ES-I3 (cell line): ENCODE measurements at regions not wholly inside any gene's neighbourhood (a gene's known extent, or its start where the extent isn't known, plus 50 kb on each side); places are given as distances from the start of the nearest gene placed in this dataset.

Experiments used
- H3K36me3 ChIP-seq: 2 replicates; pipeline ENCODE4 v1.6.1; 2013; ENCODE audit warnings: mild to moderate bottlenecking, low read length, control low read depth, moderate library complexity; ENCODE audit not compliant: insufficient read depth
- H3K4me1 ChIP-seq: 2 replicates; pipeline ENCODE4 v1.6.1; 2013; ENCODE audit warnings: mild to moderate bottlenecking, control low read depth, low read length; ENCODE audit not compliant: insufficient read depth
- H3K9ac ChIP-seq: 2 replicates; pipeline ENCODE4 v1.6.1; 2013; ENCODE audit warnings: low read depth, mild to moderate bottlenecking, low read length, moderate library complexity
- H3K9me3 ChIP-seq: 2 replicates; pipeline ENCODE4 v1.6.1; 2013; ENCODE audit warnings: mild to moderate bottlenecking, low read length, moderate library complexity; ENCODE audit not compliant: control insufficient read depth, insufficient read depth

GRCh38 chr12:67155863-67156262 is 113.3 kb upstream of the CAND1 start:
- H3K9me3 ChIP-seq: no peaks in the 10 kb centered on the region
- H3K9ac ChIP-seq: no peak overlapping the region
- no peaks in the 10 kb centered on the region for H3K4me1 ChIP-seq
- no peaks in the 10 kb centered on the region for H3K36me3 ChIP-seq

GRCh38 chr12:67161322-67161918 is 107.7 kb upstream of the CAND1 start:
- H3K9ac ChIP-seq: no peak overlapping the region
- no peaks in the 10 kb centered on the region for H3K36me3 ChIP-seq
- no peaks in the 10 kb centered on the region for H3K4me1 ChIP-seq
- H3K9me3 ChIP-seq: no peaks in the 10 kb centered on the region

GRCh38 chr12:67173258-67173657 is 95.9 kb upstream of the CAND1 start:
- H3K36me3 ChIP-seq: no peaks in the 10 kb centered on the region
- H3K9ac ChIP-seq: no peak overlapping the region
- H3K4me1 ChIP-seq: no peaks in the 10 kb centered on the region
- no peaks in the 10 kb centered on the region for H3K9me3 ChIP-seq

- Histone ChIP-seq H3K36me3 (no peaks in the 10 kb centered on the region), H3K9me3 (no peaks in the 10 kb centered on the region; the same call in 1 of the 2 replicates), H3K4me1 (no peaks in the 10 kb centered on the region), H3K9ac (no peak overlapping the region)
Measured at GRCh38 chr12:67182551-67182950, 86.6 kb upstream of the CAND1 start.

GRCh38 chr12:67193704-67194103 is 75.5 kb upstream of the CAND1 start:
- Histone ChIP-seq H3K9ac (no peak overlapping the region), H3K36me3 (no peaks in the 10 kb centered on the region), H3K9me3 (no peaks in the 10 kb centered on the region), H3K4me1 (peaks cover 3% of the 10 kb centered on the region; the same call in 1 of the 2 replicates)

- H3K9me3 ChIP-seq: no peaks in the 10 kb centered on the region
- H3K4me1 ChIP-seq: peaks cover 6% of the 10 kb centered on the region; the same call in 1 of the 2 replicates
- H3K9ac ChIP-seq: no peak overlapping the region
- no peaks in the 10 kb centered on the region for H3K36me3 ChIP-seq
Measured at GRCh38 chr12:67200386-67200785, 68.8 kb upstream of the CAND1 start.

- Histone ChIP-seq H3K4me1 (peaks cover 6% of the 10 kb centered on the region; the same call in 1 of the 2 replicates), H3K9me3 (no peaks in the 10 kb centered on the region), H3K36me3 (no peaks in the 10 kb centered on the region), H3K9ac (no peak overlapping the region)
Measured at GRCh38 chr12:67202011-67202677, 67.0 kb upstream of the CAND1 start.

- peaks cover 6% of the 10 kb centered on the region; the same call in 1 of the 2 replicates for H3K4me1 ChIP-seq
- H3K9ac ChIP-seq: no peak overlapping the region
- H3K36me3 ChIP-seq: no peaks in the 10 kb centered on the region
- no peaks in the 10 kb centered on the region for H3K9me3 ChIP-seq
Measured at GRCh38 chr12:67202678-67203012, 66.5 kb upstream of the CAND1 start.

- no peaks in the 10 kb centered on the region for H3K4me1 ChIP-seq
- no peaks in the 10 kb centered on the region for H3K36me3 ChIP-seq
- no peak overlapping the region for H3K9ac ChIP-seq
- no peaks in the 10 kb centered on the region for H3K9me3 ChIP-seq
Measured at GRCh38 chr12:67208281-67209067, 60.7 kb upstream of the CAND1 start.

- Histone ChIP-seq H3K36me3 (no peaks in the 10 kb centered on the region), H3K9me3 (no peaks in the 10 kb centered on the region), H3K4me1 (no peaks in the 10 kb centered on the region), H3K9ac (no peak overlapping the region)
Measured at GRCh38 chr12:67211029-67211428, 58.1 kb upstream of the CAND1 start.

GRCh38 chr12:67211494-67211893 is 57.7 kb upstream of the CAND1 start:
- Histone ChIP-seq H3K36me3 (no peaks in the 10 kb centered on the region), H3K9ac (no peak overlapping the region), H3K4me1 (no peaks in the 10 kb centered on the region), H3K9me3 (no peaks in the 10 kb centered on the region)

- Histone ChIP-seq H3K4me1 (no peaks in the 10 kb centered on the region), H3K9ac (no peak overlapping the region), H3K9me3 (no peaks in the 10 kb centered on the region), H3K36me3 (no peaks in the 10 kb centered on the region)
Measured at GRCh38 chr12:67217647-67218046, 51.5 kb upstream of the CAND1 start.
